ENCODE measurements at regions not wholly inside any gene's neighbourhood (a gene's known extent, or its start where the extent isn't known, plus 50 kb on each side); places are given as distances from the start of the nearest gene placed in this dataset.
"Not testable (repeated sequence)": the region's sequence is repeated elsewhere in the genome, so short reads cannot be mapped to it uniquely, and the experiment has no call there.

DNA sequence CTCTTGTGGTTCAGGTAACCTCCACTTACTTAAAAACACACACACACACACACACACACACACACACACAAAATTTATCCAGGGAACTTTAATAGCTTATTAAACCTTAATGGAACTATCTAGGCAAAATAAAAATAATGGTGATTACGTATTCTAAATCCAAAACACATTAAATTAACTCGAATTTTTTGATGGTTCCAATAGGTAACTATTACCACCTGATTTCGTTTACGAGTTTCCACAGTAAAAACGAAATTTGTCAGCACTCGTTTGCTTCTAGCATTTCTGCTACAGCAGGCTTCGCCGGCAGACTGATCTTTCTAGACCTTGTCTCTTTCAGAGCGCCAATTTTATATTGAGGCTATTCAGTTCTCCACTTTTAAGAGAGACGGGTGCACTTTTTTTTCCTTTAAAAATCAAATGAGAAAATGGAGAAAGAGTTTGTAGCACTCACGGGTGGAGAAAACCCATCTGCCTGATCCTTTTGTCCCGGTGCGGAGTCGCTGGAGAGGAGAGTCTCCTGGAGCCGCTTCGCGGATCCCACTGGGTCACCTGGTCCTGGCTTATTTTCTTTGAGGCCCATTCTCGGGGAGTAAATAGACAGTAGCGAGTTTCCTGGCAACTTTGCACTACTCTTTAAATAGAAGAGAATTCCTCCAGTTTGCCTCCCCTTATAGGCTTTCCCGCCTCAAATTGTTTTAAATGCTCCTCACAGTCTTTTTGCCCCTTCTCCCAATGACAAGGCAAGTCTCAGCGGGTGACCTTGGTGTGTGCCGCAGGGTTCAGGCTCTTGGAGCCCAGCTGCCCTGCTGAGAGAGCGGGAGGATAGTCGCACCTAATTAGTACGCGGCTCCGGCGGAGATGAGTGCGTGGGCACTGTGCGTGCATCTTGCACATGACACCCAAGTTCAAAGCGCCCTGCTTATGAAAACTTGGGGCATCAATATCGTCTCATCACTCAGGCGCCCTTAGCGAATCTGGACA, 117.0 kb downstream of the KCNRG start:
- peak in 1 of 3 donors; percentile 21 for DNase-seq

DNA sequence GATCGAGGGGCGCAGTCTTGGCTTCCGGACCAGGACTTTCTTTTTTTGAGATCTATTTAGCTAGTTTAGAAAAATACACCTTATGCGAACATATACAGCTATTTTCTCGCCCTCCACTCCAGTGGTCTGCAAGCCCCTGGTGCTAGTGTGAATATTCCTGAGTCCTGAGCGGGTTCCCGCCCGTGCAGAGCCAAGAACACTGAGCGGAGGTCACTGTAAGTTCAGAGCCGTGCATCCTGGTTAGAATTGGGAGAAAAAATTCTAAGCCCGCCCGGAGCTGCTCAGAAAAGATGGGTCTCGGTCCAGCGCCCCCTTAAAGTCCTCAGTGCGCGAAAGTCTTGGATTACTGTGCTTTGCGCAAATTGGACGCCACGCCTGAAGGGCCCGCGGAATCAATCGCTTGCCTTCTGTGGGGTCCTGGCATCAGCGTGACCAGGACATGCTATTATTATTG, 117.7 kb downstream of the KCNRG start:
- DNase-seq, result no peak

DNA sequence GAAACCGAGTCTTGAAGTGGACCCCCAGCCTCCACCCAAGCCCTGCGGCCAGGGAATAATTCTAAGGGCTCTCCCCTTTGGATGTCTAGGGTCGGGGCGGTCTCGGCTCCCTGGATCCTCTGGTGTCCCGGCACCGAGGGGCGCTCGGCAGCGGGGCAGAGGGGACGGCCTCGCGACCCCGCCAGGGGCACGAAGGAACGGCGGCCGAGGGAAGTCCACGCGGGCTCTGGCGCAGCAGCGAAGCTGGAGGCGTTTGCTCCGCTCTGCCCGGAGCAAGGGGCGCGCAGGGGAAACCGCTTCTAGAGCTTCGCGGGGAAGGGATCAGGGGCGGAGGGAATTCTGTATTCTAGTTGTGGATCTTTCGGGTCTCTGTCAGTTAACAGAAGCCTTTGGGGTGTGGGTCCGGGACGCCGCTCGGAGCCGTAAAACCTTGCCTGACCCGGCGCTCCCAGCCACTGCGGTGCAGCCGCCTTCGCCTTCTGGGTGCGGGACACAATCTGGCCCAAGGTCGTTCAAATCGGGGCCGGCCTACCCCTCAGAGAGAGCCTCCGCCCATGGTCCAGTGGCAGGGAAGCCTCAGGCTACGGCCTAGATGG, 118.2 kb downstream of the KCNRG start:
- DNase-seq, result no peak

- peak; percentile 47 to 63 (median 61) for DNase-seq
Observed at GRCh38 chr13:50136226-50136625, 121.0 kb downstream of the KCNRG start.

DNA sequence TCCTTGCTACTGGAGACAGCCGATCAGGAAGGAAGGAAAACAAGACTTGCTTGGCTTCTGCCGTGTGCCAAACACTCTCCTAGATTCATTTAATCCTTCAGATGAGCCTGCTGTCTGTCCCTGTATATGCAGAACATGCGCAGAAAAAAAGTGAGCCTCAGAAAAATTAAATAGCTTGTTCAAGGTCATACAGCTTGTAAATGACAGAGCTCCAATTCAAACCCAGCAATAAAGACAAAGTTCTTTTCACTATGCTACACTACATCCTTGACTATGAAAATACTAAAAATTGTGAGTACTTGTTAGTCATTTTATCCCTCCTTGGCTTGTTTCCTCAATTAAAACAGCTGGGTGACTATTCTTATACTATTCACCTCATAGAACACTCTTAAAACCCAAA, 121.4 kb downstream of the KCNRG start:
- DNase-seq, result no peak

DNA sequence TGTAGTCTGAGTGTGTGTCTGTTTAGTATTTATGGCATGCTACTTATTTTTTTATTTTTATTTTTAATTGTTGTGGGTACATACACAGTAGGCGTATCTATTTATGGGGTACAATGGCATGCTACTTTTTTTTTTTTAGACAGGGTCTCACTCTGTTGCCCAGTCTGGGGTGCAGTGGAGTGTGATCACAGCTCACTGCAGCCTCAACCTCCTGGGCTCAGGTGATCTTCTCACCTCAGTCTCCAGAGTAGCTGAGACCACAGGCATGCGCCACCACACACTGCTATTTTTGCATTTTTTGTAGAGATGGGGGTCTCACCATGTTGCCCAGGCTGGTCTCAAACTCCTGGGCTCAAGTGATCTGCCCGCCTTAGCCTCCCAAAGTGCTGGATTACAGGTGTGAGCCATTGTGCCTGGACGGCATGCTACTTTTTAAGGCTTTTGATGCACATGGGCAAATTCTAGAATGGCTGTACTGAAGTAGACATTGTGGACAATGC, 124.2 kb downstream of the KCNRG start:
- not testable (repeated sequence) for DNase-seq

- DNase-seq, result peak in 2 of 3 donors; percentile 56 to 59
Observed at GRCh38 chr13:50140153-50140552, 124.9 kb downstream of the KCNRG start.

DNA sequence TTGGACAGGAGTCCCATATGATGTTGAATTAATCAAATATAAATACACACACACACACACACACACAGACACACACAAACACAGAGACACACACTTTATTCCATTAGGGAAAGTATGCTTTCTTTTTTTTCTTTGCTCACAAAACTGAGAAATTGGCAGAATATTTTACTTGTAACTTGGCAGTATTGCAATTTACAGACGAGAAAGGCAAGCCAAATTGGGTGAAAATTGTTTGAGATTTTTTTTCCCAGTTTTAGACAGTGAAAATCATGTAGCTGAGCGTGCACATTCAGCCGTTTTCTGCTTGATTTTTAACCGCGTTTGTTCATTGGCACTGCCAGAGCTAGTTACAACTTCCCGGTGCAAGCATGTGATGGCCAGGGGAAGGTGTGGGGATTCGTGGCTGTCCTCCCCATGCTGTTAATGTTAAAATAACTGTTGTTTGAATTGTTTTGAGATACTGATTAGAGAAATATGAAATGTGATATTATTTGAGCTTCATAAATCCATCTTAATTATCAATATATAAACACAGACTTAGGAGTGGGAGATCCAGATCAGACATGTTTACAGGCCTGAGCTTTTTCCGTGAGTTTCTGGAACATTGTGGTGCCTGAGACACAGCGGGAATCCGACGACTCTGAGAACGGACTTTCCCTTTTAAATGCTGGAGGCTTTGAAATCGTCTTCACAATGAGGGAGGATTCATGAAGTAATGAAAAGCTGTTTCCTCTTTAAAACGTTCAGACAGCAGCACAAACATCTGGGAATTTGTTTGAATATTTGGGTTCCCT, 125.5 kb downstream of the KCNRG start:
- DNase-seq, result peak; percentile 72 to 79 (median 78)

GRCh38 chr13:50141375-50141975, 126.2 kb downstream of the KCNRG start:
- peak; percentile 58 to 84 (median 83) for DNase-seq

- DNase-seq, result no peak
Observed at GRCh38 chr13:50144246-50145160, 129.3 kb downstream of the KCNRG start.

DNA sequence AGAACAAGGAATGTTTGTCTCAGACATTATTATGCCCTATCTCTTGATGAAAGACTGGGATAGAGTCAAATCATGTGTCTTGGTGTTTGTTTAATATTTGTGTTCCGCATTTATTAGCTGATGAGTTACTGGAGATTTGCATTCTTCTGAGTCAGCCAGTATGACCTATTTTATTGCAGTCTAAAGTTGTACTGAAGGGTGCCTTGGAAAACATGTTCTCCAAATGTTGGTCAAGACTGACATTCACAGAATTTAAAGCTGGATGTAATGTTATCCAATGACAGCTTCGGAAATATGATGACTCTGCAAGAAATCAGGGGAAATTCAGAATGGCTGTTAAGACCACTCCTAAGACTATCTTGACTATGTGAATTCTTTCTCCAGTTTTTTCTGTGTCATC, 134.0 kb downstream of the KCNRG start:
- no peak for DNase-seq

GRCh38 chr13:50149932-50150331, 134.7 kb downstream of the KCNRG start:
- DNase-seq, result no peak

DNA sequence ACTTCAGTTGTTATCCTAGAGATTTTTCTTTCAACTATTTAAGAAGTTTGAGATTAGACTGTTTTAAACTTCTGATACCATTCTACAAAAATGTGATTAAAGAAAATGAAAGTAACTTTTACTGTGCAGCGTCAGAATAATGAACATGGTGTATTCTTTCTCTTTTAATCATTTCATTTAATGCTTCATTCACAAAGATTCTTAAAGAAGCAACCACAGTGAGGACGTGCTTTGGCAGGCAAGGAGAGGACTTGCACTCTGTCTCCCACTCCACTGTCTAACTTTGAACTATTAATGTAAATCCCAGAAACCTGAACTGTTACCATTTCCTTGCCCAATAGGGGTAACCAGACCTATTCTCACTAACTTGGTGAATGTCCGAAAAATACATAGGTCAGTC, 137.0 kb downstream of the KCNRG start:
- no peak for DNase-seq

DNA sequence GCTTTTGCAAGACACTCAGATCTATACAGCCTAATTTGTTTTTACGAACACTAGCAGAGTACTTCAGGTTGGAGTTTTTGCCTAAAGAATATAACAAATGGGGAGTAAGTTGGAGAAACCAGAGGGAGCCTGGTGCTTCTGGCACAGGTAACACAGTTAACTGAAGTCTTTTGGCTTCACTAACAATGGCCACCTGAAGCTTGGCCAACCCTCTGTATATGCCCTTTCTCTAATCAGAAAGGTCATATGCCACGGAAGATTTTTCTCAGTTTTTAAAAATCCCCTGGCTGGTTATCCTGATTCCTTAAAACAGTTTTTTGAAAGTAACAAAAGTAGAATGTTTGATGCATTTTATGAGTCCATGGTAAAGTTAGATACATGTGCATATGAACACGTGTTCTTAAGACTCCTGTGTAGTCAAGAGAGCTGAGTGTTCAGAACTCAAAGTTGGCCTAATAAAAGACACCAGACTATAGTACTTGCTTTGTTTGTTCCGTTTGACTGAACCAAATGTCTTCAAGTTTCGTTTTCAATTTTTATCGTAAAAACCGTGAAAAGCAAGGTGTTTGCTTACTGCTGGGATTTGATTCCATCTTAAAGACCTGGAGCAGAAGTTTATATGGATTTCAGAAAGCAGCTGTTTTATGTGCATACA, 137.5 kb downstream of the KCNRG start:
- no peak for DNase-seq

GRCh38 chr13:50153401-50153800, 138.2 kb downstream of the KCNRG start:
- DNase-seq, result no peak

DNA sequence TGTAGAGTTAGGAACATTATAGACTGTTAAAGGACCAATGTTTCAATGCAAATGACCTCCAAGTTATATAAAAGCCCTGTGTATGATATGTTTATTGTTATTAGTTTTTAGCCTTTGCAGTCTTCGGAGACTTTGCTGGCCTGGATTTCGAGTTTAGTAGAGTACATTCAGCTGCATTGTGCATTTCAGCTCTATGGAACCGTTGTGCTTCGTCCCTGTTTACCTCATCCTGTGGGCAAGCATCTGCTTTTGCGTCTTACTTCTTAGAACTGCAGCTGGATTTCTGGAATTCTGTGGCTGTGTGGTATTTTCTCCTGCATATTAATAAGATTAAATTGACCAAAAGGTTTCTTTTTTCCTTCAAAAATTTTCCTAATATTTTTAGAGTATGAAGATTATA, 138.6 kb downstream of the KCNRG start:
- no peak for DNase-seq

GRCh38 chr13:50154697-50155096, 139.5 kb downstream of the KCNRG start:
- DNase-seq, result no peak

DNA sequence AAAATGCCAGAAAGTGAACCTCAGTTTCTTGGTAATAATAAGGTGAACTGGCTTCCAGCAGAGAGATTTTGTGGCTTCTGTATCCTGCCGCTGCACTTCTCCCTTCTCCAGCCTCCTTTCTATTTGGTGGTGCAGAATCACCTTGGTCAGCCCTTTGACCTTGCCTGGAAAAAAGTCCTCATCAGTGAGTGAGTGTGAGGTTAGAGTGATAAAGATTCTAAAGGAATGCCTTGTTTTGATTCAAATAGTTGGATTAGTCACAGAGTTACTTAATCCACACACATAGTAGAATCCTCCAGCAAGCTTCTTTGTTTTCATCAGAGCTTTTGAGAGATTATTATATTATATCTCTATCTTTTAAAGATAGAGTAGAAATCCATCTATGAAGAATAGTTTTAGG, 140.9 kb downstream of the KCNRG start:
- DNase-seq, result no peak

- no peak for DNase-seq
Observed at GRCh38 chr13:50156561-50157127, 141.4 kb downstream of the KCNRG start.

- DNase-seq, result peak in 2 of 3 donors; percentile 35 to 53
Observed at GRCh38 chr13:50158385-50159165, 143.3 kb downstream of the KCNRG start.
